ENCODE measurements at regions not wholly inside any gene's neighbourhood (a gene's known extent, or its start where the extent isn't known, plus 50 kb on each side); places are given as distances from the start of the nearest gene placed in this dataset.

DNA sequence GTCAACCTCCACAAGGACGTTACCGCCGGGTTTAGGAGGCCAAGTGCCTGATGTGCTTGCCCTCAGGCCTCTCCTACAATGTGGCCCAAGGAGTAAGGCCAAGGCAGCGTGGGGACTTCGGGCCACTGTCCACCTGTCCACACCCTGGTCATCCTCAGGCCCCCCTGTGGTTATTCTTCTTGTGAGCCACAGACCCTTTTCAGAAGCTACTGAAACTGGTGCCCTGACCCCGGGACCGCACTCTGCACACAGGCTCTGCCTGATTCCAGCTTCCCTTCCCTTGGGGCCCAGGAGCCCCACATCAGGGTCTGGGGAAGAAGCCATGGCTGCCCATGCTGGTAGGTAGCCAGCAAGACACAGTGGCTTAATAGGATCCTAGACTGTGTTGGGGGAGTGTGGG, 128.8 kb downstream of the OLFM1 start:
- no peak for TF ChIP-seq CTCF (IDR thresholded peaks at IDR 0.05; ENCODE audit: poor library complexity, severe bottlenecking)
- TF ChIP-seq EP300 (conservative IDR thresholded peaks at IDR 0.05; ENCODE audit: poor library complexity, severe bottlenecking): no peak
